Prostate gland (tissue), 2 donors: ENCODE measurements at regions not wholly inside any gene's neighbourhood (a gene's known extent, or its start where the extent isn't known, plus 50 kb on each side); places are given as distances from the start of the nearest gene placed in this dataset.

Experiments
- DNase-seq: peaks from one replicate; pipeline ENCODE4 v3.0.0-alpha.2; 2019; ENCODE audit warnings: low spot score
- H3K27ac ChIP-seq, 2 donors: fragments of 200-600 bp; sonication (generic); 2 replicates each; pipeline ENCODE4 v1.5.1; 2017 to 2019
- H3K27me3 ChIP-seq: fragments of 200-600 bp; sonication (generic); replicated peaks from 2 replicates; pipeline ENCODE4 v1.5.1; 2019; ENCODE audit not compliant: insufficient read depth
- H3K36me3 ChIP-seq, 2 donors: fragments of 200-600 bp; sonication (generic); 1 replicate in 1 of 2; 2 replicates in 1 of 2; pipeline versions ENCODE4 v1.5.1 to v1.8.1; 2017 to 2019
- H3K4me1 ChIP-seq: fragments of 200-600 bp; sonication (generic); replicated peaks from 2 replicates; pipeline ENCODE4 v1.5.1; 2019
- H3K4me3 ChIP-seq, 2 donors: fragments of 200-600 bp; sonication (generic); 2 replicates each; pipeline ENCODE4 v1.5.1; 2017 to 2019
- H3K9me3 ChIP-seq: fragments of 200-600 bp; sonication (generic); 2 replicates; pipeline ENCODE4 v1.5.1; 2017
- CTCF ChIP-seq, 4 experiments: fragments of 200-600 bp in 2 of 4; fragments of 450-650 bp in 2 of 4; sonication (generic) in 2 of 4; IDR thresholded peaks; 1 replicate in 3 of 4; 2 replicates in 1 of 4; pipeline ENCODE4 v1.5.1; 2016 to 2019; ENCODE audit warnings: antibody characterized with exemption in 4 of 4, mild to moderate bottlenecking in 2 of 4, moderate library complexity in 2 of 4
- POLR2A ChIP-seq: fragments of 450-650 bp; IDR thresholded peaks from one replicate; pipeline ENCODE4 v1.6.1; 2016; ENCODE audit warnings: antibody characterized with exemption, mild to moderate bottlenecking
- POLR2AphosphoS5 ChIP-seq: sonication (generic); formaldehyde crosslinking; IDR thresholded peaks from one replicate; pipeline ENCODE4 v1.6.1; 2017; ENCODE audit warnings: antibody characterized with exemption
- WGBS: methylation state at CpG from one replicate; pipeline ENCODE4 v1.1.5; 2018; 5-methylcytosine and 5-hydroxymethylcytosine counted together
- intact Hi-C: fragments of 100-400 bp; cut with DNase I; formaldehyde crosslinking; loops from one replicate; pipeline ENCODE4 v1.14.2; 2022

GRCh38 chr21:35316456-35316855 is 267.4 kb upstream of the RUNX1 start:
- no peak overlapping the region for H3K4me3 ChIP-seq
- intact Hi-C loops: loop anchor here (5.0 kb wide), 1 partner anchor 109 kb away; no protein-coding TSS in a partner anchor
- no peaks in the 10 kb centered on the region for H3K27me3 ChIP-seq
- DNase-seq: no peak
- no peaks in the 10 kb centered on the region for H3K36me3 ChIP-seq
- H3K4me1 ChIP-seq: no peaks in the 10 kb centered on the region
- H3K9me3 ChIP-seq: no peaks in the 10 kb centered on the region
- H3K27ac ChIP-seq: no peak overlapping the region
- TF ChIP-seq CTCF (IDR thresholded peaks at IDR 0.05): no peak
- no peak for TF ChIP-seq POLR2A
- no peak for TF ChIP-seq POLR2AphosphoS5

- no peak for TF ChIP-seq POLR2AphosphoS5
- no peak for TF ChIP-seq CTCF (IDR thresholded peaks at IDR 0.05)
- TF ChIP-seq POLR2A: no peak
- DNase-seq: no peak
- H3K36me3 ChIP-seq: no peaks in the 10 kb centered on the region
- no peak overlapping the region for H3K4me3 ChIP-seq
- no peaks in the 10 kb centered on the region for H3K27me3 ChIP-seq
- H3K9me3 ChIP-seq: no peaks in the 10 kb centered on the region
- no peaks in the 10 kb centered on the region for H3K4me1 ChIP-seq
- WGBS: 65% methylated on average over 8 of the region's 8 CpGs
- intact Hi-C loops: loop anchor here (5.0 kb wide), 1 partner anchor 108 kb away; no protein-coding TSS in a partner anchor
- no peak overlapping the region for H3K27ac ChIP-seq
Measured at GRCh38 chr21:35314857-35315582, 265.9 kb upstream of the RUNX1 start.

GRCh38 chr21:35311985-35312384 is 262.9 kb upstream of the RUNX1 start:
- Histone ChIP-seq H3K36me3 (no peaks in the 10 kb centered on the region), H3K4me3 (no peak overlapping the region), H3K27ac (no peak overlapping the region), H3K27me3 (no peaks in the 10 kb centered on the region), H3K4me1 (no peaks in the 10 kb centered on the region), H3K9me3 (no peaks in the 10 kb centered on the region)
- TF ChIP-seq POLR2AphosphoS5 (no peak), POLR2A (no peak), CTCF (IDR thresholded peaks at IDR 0.05) (no peak)
- intact Hi-C loops: no loop called here
- DNase-seq: no peak
- WGBS: 97% methylated on average over 3 of the region's 3 CpGs

GRCh38 chr21:35309316-35309715 is 260.2 kb upstream of the RUNX1 start:
- no peaks in the 10 kb centered on the region for H3K36me3 ChIP-seq
- no peak overlapping the region for H3K27ac ChIP-seq
- intact Hi-C loops: no loop called here
- H3K4me1 ChIP-seq: no peaks in the 10 kb centered on the region
- no peaks in the 10 kb centered on the region for H3K27me3 ChIP-seq
- 87% methylated on average over 3 of the region's 3 CpGs for WGBS
- no peaks in the 10 kb centered on the region for H3K9me3 ChIP-seq
- H3K4me3 ChIP-seq: no peak overlapping the region
- DNase-seq: no peak
- TF ChIP-seq CTCF (IDR thresholded peaks at IDR 0.05) (no peak), POLR2A (no peak), POLR2AphosphoS5 (no peak)

- Histone ChIP-seq H3K36me3 (no peaks in the 10 kb centered on the region), H3K27ac (no peak overlapping the region), H3K4me1 (no peaks in the 10 kb centered on the region), H3K9me3 (no peaks in the 10 kb centered on the region), H3K4me3 (no peak overlapping the region), H3K27me3 (no peaks in the 10 kb centered on the region)
- DNase-seq: no peak
- intact Hi-C loops: no loop called here
- WGBS: 50% methylated on average over 1 of the region's 1 CpG
- TF ChIP-seq POLR2A: no peak
Measured at GRCh38 chr21:35303085-35303484, 254.0 kb upstream of the RUNX1 start.
